ENCODE measurements at regions not wholly inside any gene's neighbourhood (a gene's known extent, or its start where the extent isn't known, plus 50 kb on each side); places are given as distances from the start of the nearest gene placed in this dataset.

GRCh38 chr1:117796226-117796625, 133.2 kb downstream of the GDAP2 start:
- no peak overlapping the region for H2AFZ ChIP-seq (ENCODE audit: low read depth, low read length)
- H3K27ac ChIP-seq (ENCODE audit: extremely low read depth, low read depth, low read length) = no peak overlapping the region
- intact Hi-C loops (cut with micrococcal nuclease) (no loop called here), in situ Hi-C loops (cut with MboI) (no loop called here)
- H3K27me3 ChIP-seq (ENCODE audit: control insufficient read depth in 2 of 2, insufficient read depth in 2 of 2, low read length in 2 of 2) = peaks cover 5 to 7% of the 10 kb centered on the region in 2 experiments; a peak in 4 of 5 replicates
- POLR2A ChIA-PET = interaction anchor here (1.0 kb wide), 1 partner anchor 16 kb away, joined by 3 read pairs; no protein-coding TSS in a partner anchor
- no TSS peak for BruUV-seq (replicated peaks)
- no peak overlapping the region for H3K9ac ChIP-seq (ENCODE audit: insufficient read depth in 1 of 2, low read depth in 2 of 2, low read length in 2 of 2)
- H3K79me2 ChIP-seq (ENCODE audit: control insufficient read depth, insufficient read depth, low read length) = no peaks in the 10 kb centered on the region
- no peak overlapping the region for H3K4me2 ChIP-seq (ENCODE audit: insufficient read depth, low read length)
- DNase-seq (ENCODE audit: extremely low read depth in 1 of 4, low spot score in 3 of 4) (no peak), FAIRE-seq (no peak), ATAC-seq (no peak)
- 0% methylated on average over 6 of the region's 6 CpGs for WGBS (ENCODE audit: insufficient coverage, low coverage, missing lambda C conversion rate)
- H3K36me3 ChIP-seq (ENCODE audit: control insufficient read depth, insufficient read depth, low read length) = no peaks in the 10 kb centered on the region
- no peaks in the 10 kb centered on the region for H3K4me1 ChIP-seq (replicated peaks in 1 of 2; ENCODE audit: control insufficient read depth in 2 of 2, insufficient read depth in 2 of 2, low read length in 2 of 2)
- no peaks in the 10 kb centered on the region for H3K9me3 ChIP-seq (replicated peaks; ENCODE audit: control insufficient read depth, insufficient read depth, low read depth, low read length)
- H3K9me1 ChIP-seq (ENCODE audit: control insufficient read depth, insufficient read depth, low read length) = no peaks in the 10 kb centered on the region
- CTCF ChIA-PET (ENCODE audit: low intra/inter-chr PET ratio) = no interaction called here
- H4K20me1 ChIP-seq (replicated peaks; ENCODE audit: control insufficient read depth, insufficient read depth, low read length) = no peaks in the 10 kb centered on the region
- no peak overlapping the region for H3K4me3 ChIP-seq
- TF ChIP-seq NFYB (IDR thresholded peaks at IDR 0.05; ENCODE audit: extremely low read depth, insufficient read length) (no peak), HDAC3 (IDR thresholded peaks at IDR 0.05; ENCODE audit: borderline replicate concordance, partially characterized antibody) (no peak), CHD4 (IDR thresholded peaks at IDR 0.05; ENCODE audit: insufficient read depth, insufficient replicate concordance, low read depth, low read length, poor library complexity, severe bottlenecking) (no peak), ZC3H8 (IDR thresholded peaks at IDR 0.05) (no peak), WHSC1 (IDR thresholded peaks at IDR 0.05; ENCODE audit: low read length) (no peak), RBM25 (IDR thresholded peaks at IDR 0.05; ENCODE audit: low read depth, low read length, severe bottlenecking) (no peak), MTA2 (IDR thresholded peaks at IDR 0.05; ENCODE audit: low read depth) (no peak), YBX1 (IDR thresholded peaks at IDR 0.05) (no peak), U2AF2 (optimal IDR thresholded peaks at IDR 0.05; ENCODE audit: low read depth, low read length) (no peak), KDM5B (IDR thresholded peaks at IDR 0.05; ENCODE audit: insufficient replicate concordance, low read depth, low read length) (no peak), ZNF318 (IDR thresholded peaks at IDR 0.05; ENCODE audit: borderline replicate concordance in 1 of 2, low read depth in 1 of 2) (no peak)
